HG02571 (cell line): ENCODE measurements at regions not wholly inside any gene's neighbourhood (a gene's known extent, or its start where the extent isn't known, plus 50 kb on each side); places are given as distances from the start of the nearest gene placed in this dataset.

Source experiments
- ATAC-seq: cut with Tn5 transposase; IDR thresholded peaks from one replicate; pipeline ENCODE4 v1.9.1; 2021; ENCODE audit warnings: mild to moderate bottlenecking, moderate library complexity; ENCODE audit not compliant: unreplicated experiment

GRCh38 chr13:53631511-53631910, 602.9 kb downstream of the OLFM4 start:
- no peak for ATAC-seq

- ATAC-seq = no peak
These were observed 609.4 kb downstream of the OLFM4 start for GRCh38 chr13:53638040-53638439.

- no peak for ATAC-seq
These were observed 613.7 kb downstream of the OLFM4 start for GRCh38 chr13:53642306-53642705.

GRCh38 chr13:53648673-53649072, 620.1 kb downstream of the OLFM4 start:
- no peak for ATAC-seq

GRCh38 chr13:53672005-53672404, 643.4 kb downstream of the OLFM4 start:
- ATAC-seq = no peak

GRCh38 chr13:53683146-53683545, 654.5 kb downstream of the OLFM4 start:
- no peak for ATAC-seq

GRCh38 chr13:53683608-53684007, 655.0 kb downstream of the OLFM4 start:
- no peak for ATAC-seq

- no peak for ATAC-seq
These were observed 662.8 kb downstream of the OLFM4 start for GRCh38 chr13:53691417-53691816.

- no peak for ATAC-seq
These were observed 666.4 kb downstream of the OLFM4 start for GRCh38 chr13:53694814-53695532.

GRCh38 chr13:53703371-53704080, 674.9 kb downstream of the OLFM4 start:
- ATAC-seq = no peak

GRCh38 chr13:53719281-53719680, 690.7 kb downstream of the OLFM4 start:
- no peak for ATAC-seq

- no peak for ATAC-seq
These were observed 704.1 kb downstream of the OLFM4 start for GRCh38 chr13:53732664-53733063.

GRCh38 chr13:53743906-53744305, 715.3 kb downstream of the OLFM4 start:
- no peak for ATAC-seq

GRCh38 chr13:53747825-53748224, 719.2 kb downstream of the OLFM4 start:
- no peak for ATAC-seq

- no peak for ATAC-seq
These were observed 720.7 kb downstream of the OLFM4 start for GRCh38 chr13:53749306-53749705.

GRCh38 chr13:53759016-53759415, 730.4 kb downstream of the OLFM4 start:
- no peak for ATAC-seq

- ATAC-seq = no peak
These were observed 747.2 kb downstream of the OLFM4 start for GRCh38 chr13:53775807-53776206.

GRCh38 chr13:53778937-53779336, 750.3 kb downstream of the OLFM4 start:
- ATAC-seq = no peak

GRCh38 chr13:53781941-53782340, 753.3 kb downstream of the OLFM4 start:
- ATAC-seq = no peak

GRCh38 chr13:53782488-53782961, 753.9 kb downstream of the OLFM4 start:
- ATAC-seq = peak; percentile 70

- ATAC-seq = no peak
These were observed 754.9 kb downstream of the OLFM4 start for GRCh38 chr13:53783471-53783870.

- no peak for ATAC-seq
These were observed 759.7 kb downstream of the OLFM4 start for GRCh38 chr13:53788286-53788685.
